CD1c-positive myeloid dendritic cell (primary cell): ENCODE measurements at regions not wholly inside any gene's neighbourhood (a gene's known extent, or its start where the extent isn't known, plus 50 kb on each side); places are given as distances from the start of the nearest gene placed in this dataset.

Source experiments
- DNase-seq: peaks from one replicate; pipeline ENCODE4 v3.0.0-alpha.2; 2016; ENCODE audit errors: extremely low spot score

- no peak for DNase-seq
Observed at GRCh38 chr20:52727740-52728456, 244.3 kb upstream of the TSHZ2 start.

GRCh38 chr20:52724541-52724940, 247.6 kb upstream of the TSHZ2 start:
- no peak for DNase-seq

DNA sequence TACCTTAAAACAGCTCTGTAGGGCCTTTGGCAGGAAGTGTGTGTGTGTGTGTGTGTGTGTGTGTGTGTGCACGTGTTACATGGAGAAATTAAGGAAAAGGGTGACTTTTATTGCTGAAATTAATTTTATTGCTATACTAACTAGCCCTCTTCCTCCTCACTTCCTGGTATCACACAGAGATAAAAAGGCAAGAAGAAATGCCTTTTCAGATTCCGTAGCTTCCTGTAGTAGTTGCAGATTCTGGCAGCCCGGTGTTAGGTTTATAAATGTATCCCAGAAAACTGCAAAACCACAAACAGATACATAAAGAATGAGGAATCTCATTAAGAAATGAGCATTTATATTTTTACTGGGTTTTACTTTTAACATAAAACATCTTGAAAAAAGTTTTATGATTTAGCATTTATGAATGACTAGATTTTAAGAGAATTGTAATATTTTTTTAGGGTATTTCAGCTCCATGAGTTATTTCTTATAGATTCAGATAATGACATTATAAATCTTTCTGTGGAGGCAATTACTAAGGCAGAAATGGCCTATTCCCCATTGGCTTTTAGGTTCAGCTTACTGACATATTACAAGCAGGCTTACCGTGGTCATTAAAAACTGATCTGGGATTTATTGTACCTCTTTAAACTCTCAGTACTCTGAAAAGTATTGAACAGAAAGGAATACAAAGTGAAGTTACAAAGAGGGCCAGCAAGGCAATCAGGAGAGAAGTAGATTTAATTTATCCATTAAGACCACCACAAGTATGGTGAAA, 249.1 kb upstream of the TSHZ2 start:
- no peak for DNase-seq

- DNase-seq = no peak
Observed at GRCh38 chr20:52708137-52708536, 264.0 kb upstream of the TSHZ2 start.

GRCh38 chr20:52704553-52704952, 267.6 kb upstream of the TSHZ2 start:
- no peak for DNase-seq

GRCh38 chr20:52688345-52688744, 283.8 kb upstream of the TSHZ2 start:
- no peak for DNase-seq

DNA sequence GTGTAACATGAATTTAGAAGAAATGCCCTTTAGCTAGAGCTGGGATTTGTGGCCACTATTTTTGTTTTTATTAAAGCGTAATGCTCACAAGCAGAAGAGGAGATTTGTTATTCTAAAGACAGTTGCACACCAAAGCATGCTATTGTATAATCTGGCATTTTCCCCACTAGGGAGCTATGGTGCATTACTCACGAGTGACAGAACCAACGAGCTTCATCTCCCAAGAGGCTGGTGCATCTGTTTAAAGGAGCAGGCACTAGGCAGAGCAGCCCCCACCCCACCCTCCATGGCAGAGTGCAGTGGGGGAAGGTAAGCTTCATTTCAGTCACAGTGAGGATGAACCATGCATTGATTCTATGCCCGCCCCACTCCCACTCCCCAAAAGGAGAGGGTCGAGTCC, 287.3 kb upstream of the TSHZ2 start:
- DNase-seq = no peak

GRCh38 chr20:52684176-52684575, 288.0 kb upstream of the TSHZ2 start:
- no peak for DNase-seq

- peak; percentile 11 for DNase-seq
Observed at GRCh38 chr20:52683761-52684160, 288.4 kb upstream of the TSHZ2 start.

GRCh38 chr20:52682237-52682636, 289.9 kb upstream of the TSHZ2 start:
- DNase-seq = peak; percentile 47

DNA sequence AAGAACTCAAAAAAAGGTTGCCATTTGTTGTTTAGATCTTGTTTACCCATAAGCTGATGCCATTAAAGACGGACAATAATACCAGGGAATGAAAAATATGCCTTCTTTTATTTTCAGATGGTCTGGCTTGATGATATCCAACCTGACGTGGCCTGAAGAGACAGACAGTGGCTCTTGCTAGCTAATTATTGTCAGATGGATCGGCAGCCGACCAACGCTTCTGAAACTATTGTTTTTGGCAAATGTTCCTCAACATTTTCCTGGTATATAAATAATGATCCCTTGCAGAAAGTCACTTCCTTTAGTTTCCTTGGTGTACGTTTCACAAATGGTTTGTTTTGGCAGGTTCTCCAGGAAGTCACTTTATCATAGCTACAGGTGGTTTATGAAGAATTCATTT, 290.9 kb upstream of the TSHZ2 start:
- DNase-seq = no peak

DNA sequence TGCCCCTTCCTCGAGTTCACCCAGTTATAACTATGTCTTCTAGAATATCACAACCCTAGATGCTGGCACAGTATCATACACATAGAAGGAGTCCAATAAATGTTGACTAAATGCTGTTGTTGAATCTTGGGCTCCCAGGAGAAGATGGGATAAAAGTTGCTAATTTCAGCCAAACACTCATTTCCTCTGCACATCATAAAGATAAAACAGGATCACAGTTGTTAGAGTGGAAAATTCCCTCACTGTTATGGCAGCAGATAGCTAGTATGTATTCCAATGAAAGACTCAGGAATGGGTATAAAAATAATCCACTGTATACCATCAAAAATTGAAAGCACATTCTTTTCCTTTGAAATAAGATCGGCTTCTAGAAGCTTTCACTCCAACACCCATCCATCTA, 294.9 kb upstream of the TSHZ2 start:
- no peak for DNase-seq

DNA sequence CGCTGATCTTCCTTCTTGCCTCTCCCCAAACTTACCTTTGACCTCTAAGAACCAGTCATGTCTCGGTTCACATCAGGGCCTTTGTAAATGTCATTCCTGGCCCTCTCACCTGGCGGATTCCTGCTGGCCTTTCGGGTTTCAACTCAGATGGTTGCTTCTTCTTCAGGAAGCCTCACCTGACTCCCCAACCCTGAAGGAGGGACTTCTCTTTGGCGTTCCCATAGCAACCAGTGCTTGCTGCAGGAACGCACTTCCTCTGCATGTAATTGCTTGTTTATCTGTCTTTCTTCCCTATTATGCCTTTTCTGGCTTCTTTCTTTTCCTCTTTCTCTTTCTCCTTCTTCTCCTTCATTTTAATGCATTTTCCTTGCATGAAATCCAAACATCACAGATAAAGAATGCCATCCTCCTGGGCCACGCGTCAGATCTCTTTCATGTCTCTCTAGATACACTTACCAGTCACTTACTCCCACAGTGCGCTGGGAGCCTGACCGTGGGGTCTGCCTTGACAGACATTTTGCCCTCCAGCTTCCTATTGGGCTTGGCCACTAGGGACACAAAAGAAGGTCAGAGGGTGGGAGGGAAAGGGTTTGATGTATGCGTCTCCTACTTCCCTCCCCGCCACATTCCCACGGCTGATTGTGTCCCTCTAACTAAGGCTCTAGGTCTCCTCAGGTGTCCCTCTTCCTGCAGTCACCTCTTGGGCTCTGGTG, 295.7 kb upstream of the TSHZ2 start:
- peak; percentile 31 for DNase-seq

DNA sequence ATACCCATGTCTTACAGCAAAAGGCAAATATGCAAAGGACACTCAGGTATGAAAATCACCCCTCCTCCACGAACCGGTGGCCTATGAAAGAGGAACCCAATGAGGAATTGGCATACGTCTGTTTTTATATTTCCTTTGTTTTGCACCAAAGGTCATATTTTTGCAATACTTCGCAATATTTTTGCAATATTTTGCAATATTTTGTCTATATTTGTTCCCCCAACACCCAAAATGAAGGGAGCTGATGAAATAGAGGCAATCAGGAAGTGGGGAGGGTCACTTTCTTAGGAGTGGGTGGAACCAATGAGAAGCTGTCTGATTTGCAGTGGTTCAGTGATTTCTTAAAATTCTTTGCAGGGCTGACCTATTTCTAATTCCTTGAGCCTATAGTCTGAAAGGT, 296.8 kb upstream of the TSHZ2 start:
- DNase-seq = peak; percentile 64

GRCh38 chr20:52668626-52669025, 303.5 kb upstream of the TSHZ2 start:
- no peak for DNase-seq

DNA sequence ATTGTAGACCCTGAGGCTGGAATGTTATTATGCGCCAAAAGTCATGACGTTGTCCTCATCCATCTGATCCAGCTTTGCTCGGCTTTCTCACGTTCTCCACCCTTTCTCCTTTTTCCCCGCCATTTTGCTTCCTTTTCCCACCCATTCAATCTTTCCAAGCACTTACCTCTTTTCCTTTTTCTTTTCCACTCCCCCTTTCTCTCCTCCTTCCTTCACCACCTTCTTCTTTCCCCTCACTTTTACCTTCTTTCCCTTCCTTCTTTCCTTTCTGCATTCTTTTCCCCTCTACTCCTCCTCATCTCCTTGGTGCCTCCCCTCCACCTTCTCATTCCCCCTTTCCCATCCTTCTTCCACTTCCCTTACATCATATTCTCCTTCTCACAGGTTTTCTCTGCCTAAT, 304.8 kb upstream of the TSHZ2 start:
- DNase-seq = no peak

GRCh38 chr20:52665441-52665840, 306.7 kb upstream of the TSHZ2 start:
- DNase-seq = no peak

GRCh38 chr20:52655395-52655794, 316.8 kb upstream of the TSHZ2 start:
- no peak for DNase-seq

DNA sequence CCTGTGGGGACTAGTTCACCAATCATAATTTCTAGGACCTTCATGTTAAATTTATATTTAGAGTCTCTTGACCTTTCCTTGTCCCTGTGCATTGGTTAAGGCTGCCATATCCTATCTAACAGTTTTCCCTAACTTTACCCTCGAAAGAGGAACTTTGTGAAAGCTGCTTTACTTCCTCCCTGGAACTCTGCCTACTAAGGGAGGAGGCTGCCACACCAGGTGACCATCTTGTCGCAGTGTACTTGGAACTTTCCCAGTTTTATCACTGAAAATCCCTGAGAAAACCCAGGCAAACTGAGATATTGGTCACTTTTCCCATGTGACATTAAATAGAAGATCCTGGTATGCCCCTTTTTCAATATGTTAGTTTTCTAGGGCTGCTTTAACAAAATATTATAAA, 317.6 kb upstream of the TSHZ2 start:
- DNase-seq = peak; percentile 19

DNA sequence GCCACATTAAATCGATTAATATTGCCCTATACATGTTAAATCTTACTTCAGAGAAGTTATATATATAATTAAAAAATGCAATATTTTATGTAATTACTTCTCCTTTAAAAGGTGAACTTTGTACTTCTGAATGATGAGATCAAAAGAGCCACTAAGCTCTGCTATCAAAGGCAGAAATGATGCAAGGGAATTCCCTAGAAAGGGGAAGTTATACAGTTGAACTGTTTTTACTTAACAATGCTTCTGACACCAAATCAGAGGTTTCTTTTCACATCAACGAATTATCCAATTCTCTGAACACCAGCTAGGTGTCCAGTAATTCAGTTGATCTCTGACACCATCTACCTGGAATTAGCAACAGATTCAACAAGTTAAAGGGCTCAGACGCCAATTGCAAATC, 319.9 kb upstream of the TSHZ2 start:
- peak; percentile 47 for DNase-seq

DNA sequence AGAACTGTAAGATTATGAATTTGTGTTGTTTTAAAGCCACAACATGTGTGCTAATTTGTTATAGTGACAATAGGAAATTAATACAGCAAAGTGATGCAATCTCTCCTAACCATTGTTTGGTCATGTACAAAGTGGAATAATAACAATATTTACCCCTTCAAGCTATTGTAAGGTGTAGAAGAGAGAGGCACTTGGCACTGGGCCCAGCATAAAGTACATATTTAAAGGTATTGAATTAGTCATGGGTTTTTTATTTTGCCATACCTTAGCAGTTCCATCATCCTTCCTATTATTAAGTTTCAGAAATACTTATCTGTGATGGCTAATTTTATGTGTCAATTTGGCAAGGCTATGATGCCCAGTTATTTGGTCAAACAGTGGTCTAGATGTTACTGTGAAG, 322.4 kb upstream of the TSHZ2 start:
- no peak for DNase-seq

GRCh38 chr20:52645822-52646221, 326.3 kb upstream of the TSHZ2 start:
- DNase-seq = no peak

DNA sequence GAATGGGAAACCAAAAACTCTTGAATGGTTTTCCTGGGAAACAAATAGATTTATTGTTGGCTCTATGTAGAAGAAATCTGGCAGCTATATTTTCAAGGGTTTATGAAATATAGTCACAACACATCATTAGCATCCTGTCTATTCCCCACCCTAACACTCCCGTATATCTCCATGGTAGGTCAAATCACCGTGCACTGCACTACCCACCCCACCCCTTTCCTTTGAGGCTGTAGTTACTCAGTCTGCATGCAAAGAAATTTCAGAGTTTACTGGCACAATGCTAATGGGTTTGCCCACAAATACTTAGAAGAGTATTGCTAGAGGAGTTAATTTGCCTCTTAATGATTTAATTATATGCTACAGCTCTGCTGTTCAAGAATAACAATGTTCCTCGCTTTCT, 329.1 kb upstream of the TSHZ2 start:
- no peak for DNase-seq
